Breast epithelium (tissue), 4 donors: ENCODE measurements at regions not wholly inside any gene's neighbourhood (a gene's known extent, or its start where the extent isn't known, plus 50 kb on each side); places are given as distances from the start of the nearest gene placed in this dataset.

ENCODE experiments used
- DNase-seq, 2 donors: peaks; one replicate each; pipeline ENCODE4 v3.0.0-alpha.2; 2019; ENCODE audit warnings: low spot score in 2 of 2
- H3K27ac ChIP-seq, 2 donors: fragments of 200-600 bp; sonication (generic) in 1 of 2; one replicate each; pipeline ENCODE4 v1.5.1; 2016 to 2019; ENCODE audit warnings: mild to moderate bottlenecking in 1 of 2
- H3K27me3 ChIP-seq, 2 donors: fragments of 200-600 bp; sonication (generic) in 1 of 2; one replicate each; pipeline versions ENCODE4 v1.5.1 to v1.6.0; 2017 to 2019; ENCODE audit warnings: control low read depth in 1 of 2, mild to moderate bottlenecking in 1 of 2
- H3K36me3 ChIP-seq: fragments of 200-600 bp; one replicate; pipeline ENCODE4 v1.5.1; 2019
- H3K4me1 ChIP-seq, 2 donors: fragments of 200-600 bp; sonication (generic); one replicate each; pipeline ENCODE4 v1.5.1; 2016 to 2019; ENCODE audit warnings: control low read depth in 1 of 2
- H3K4me3 ChIP-seq, 3 donors: fragments of 200-600 bp; sonication (generic); 1 replicate in 2 of 3; 2 replicates in 1 of 3; pipeline ENCODE4 v1.5.1; 2016 to 2019; ENCODE audit warnings: mild to moderate bottlenecking in 3 of 3, moderate library complexity in 2 of 3
- H3K9me3 ChIP-seq, 2 donors: fragments of 200-600 bp; sonication (generic) in 1 of 2; one replicate each; pipeline ENCODE4 v1.5.1; 2016 to 2019; ENCODE audit warnings: control low read depth in 1 of 2
- CTCF ChIP-seq, 3 donors: fragments of 450-650 bp; IDR thresholded peaks; one replicate each; pipeline ENCODE4 v1.5.1; 2016 to 2017; ENCODE audit warnings: antibody characterized with exemption in 3 of 3, mild to moderate bottlenecking in 3 of 3, moderate library complexity in 3 of 3
- POLR2A ChIP-seq: fragments of 450-650 bp; IDR thresholded peaks from one replicate; pipeline ENCODE4 v1.6.1; 2016; ENCODE audit warnings: antibody characterized with exemption, mild to moderate bottlenecking, moderate library complexity
- POLR2AphosphoS5 ChIP-seq, 3 donors: sonication (generic); formaldehyde crosslinking; IDR thresholded peaks; one replicate each; pipeline ENCODE4 v1.6.1; 2017; ENCODE audit warnings: antibody characterized with exemption in 3 of 3
- intact Hi-C: fragments of 100-400 bp; cut with DNase I; formaldehyde crosslinking; loops from one replicate; pipeline ENCODE4 v1.15.1; 2023; ENCODE audit warnings: low total_unique reads

- DNase-seq: no peak
- no peaks in the 10 kb centered on the region for H3K4me1 ChIP-seq
- no peak overlapping the region for H3K4me3 ChIP-seq
- no peaks in the 10 kb centered on the region for H3K36me3 ChIP-seq
- intact Hi-C loops: no loop called here
- H3K9me3 ChIP-seq: no peaks in the 10 kb centered on the region
- no peak overlapping the region for H3K27ac ChIP-seq
- no peak for TF ChIP-seq CTCF (IDR thresholded peaks at IDR 0.05)
- no peak for TF ChIP-seq POLR2AphosphoS5 (IDR thresholded peaks at IDR 0.05)
- TF ChIP-seq POLR2A: no peak
- no peaks in the 10 kb centered on the region for H3K27me3 ChIP-seq
Observed at GRCh38 chr7:16241017-16241416, 180.3 kb downstream of the CRPPA start.

- Histone ChIP-seq H3K27ac (no peak overlapping the region), H3K4me1 (no peaks in the 10 kb centered on the region), H3K4me3 (no peak overlapping the region), H3K36me3 (no peaks in the 10 kb centered on the region), H3K27me3 (no peaks in the 10 kb centered on the region), H3K9me3 (peaks cover 0 to 3% of the 10 kb centered on the region in 2 donors)
- no peak for TF ChIP-seq POLR2A
- no peak for TF ChIP-seq POLR2AphosphoS5 (IDR thresholded peaks at IDR 0.05)
- TF ChIP-seq CTCF (IDR thresholded peaks at IDR 0.05): no peak
- intact Hi-C loops: no loop called here
- no peak for DNase-seq
Observed at GRCh38 chr7:16236381-16236780, 185.0 kb downstream of the CRPPA start.

- TF ChIP-seq CTCF (IDR thresholded peaks at IDR 0.05): no peak
- TF ChIP-seq POLR2AphosphoS5 (IDR thresholded peaks at IDR 0.05): no peak
- TF ChIP-seq POLR2A: no peak
- Histone ChIP-seq H3K27ac (no peak overlapping the region), H3K4me3 (no peak overlapping the region), H3K9me3 (peaks cover 6 to 7% of the 10 kb centered on the region in 2 donors), H3K4me1 (no peaks in the 10 kb centered on the region), H3K27me3 (no peaks in the 10 kb centered on the region), H3K36me3 (no peaks in the 10 kb centered on the region)
- intact Hi-C loops: no loop called here
- no peak for DNase-seq
Observed at GRCh38 chr7:16235147-16236114, 185.9 kb downstream of the CRPPA start.

GRCh38 chr7:16234493-16235146 is 186.7 kb downstream of the CRPPA start:
- Histone ChIP-seq H3K9me3 (peaks cover 6 to 15% of the 10 kb centered on the region in 2 donors), H3K27me3 (no peaks in the 10 kb centered on the region), H3K36me3 (no peaks in the 10 kb centered on the region), H3K4me3 (no peak overlapping the region), H3K27ac (no peak overlapping the region), H3K4me1 (no peaks in the 10 kb centered on the region)
- TF ChIP-seq POLR2A (no peak), POLR2AphosphoS5 (IDR thresholded peaks at IDR 0.05) (no peak), CTCF (IDR thresholded peaks at IDR 0.05) (no peak)
- intact Hi-C loops: no loop called here
- DNase-seq: no peak

GRCh38 chr7:16233517-16233916 is 187.8 kb downstream of the CRPPA start:
- intact Hi-C loops: no loop called here
- H3K27ac ChIP-seq: no peak overlapping the region
- no peak overlapping the region for H3K4me3 ChIP-seq
- peaks cover 6 to 16% of the 10 kb centered on the region in 2 donors for H3K9me3 ChIP-seq
- H3K4me1 ChIP-seq: no peaks in the 10 kb centered on the region
- no peak for DNase-seq
- H3K36me3 ChIP-seq: no peaks in the 10 kb centered on the region
- TF ChIP-seq CTCF (IDR thresholded peaks at IDR 0.05) (no peak), POLR2A (no peak), POLR2AphosphoS5 (IDR thresholded peaks at IDR 0.05) (no peak)
- no peaks in the 10 kb centered on the region for H3K27me3 ChIP-seq
